HCT116 (cell line): ENCODE measurements at regions not wholly inside any gene's neighbourhood (a gene's known extent, or its start where the extent isn't known, plus 50 kb on each side); places are given as distances from the start of the nearest gene placed in this dataset.

ENCODE experiments used
- ATF3 ChIP-seq: IDR thresholded peaks from 2 replicates; pipeline ENCODE4 v1.6.1; 2012
- CEBPB ChIP-seq: IDR thresholded peaks from 2 replicates; pipeline ENCODE4 v1.6.1; 2012; ENCODE audit warnings: low read depth
- CTCF ChIP-seq, 3 experiments: fragments of 200-600 bp in 1 of 3; sonication (generic) in 1 of 3; IDR thresholded peaks in 2 of 3; conservative IDR thresholded peaks in 1 of 3; 2 replicates each; pipeline ENCODE4 v1.5.1; 2012 to 2017; ENCODE audit warnings: low read depth in 2 of 3, low read length in 2 of 3, antibody characterized with exemption in 1 of 3, borderline replicate concordance in 1 of 3, control low read depth in 1 of 3, mild to moderate bottlenecking in 1 of 3, mixed read lengths in 1 of 3, mixed run types in 1 of 3, moderate library complexity in 1 of 3; ENCODE audit not compliant: insufficient read depth in 1 of 3
- EZH2 ChIP-seq: fragments of 200-600 bp; sonication (generic); IDR thresholded peaks from 2 replicates; pipeline ENCODE4 v1.6.1; 2017; ENCODE audit warnings: antibody characterized with exemption, mixed run types
- REST ChIP-seq: IDR thresholded peaks from 2 replicates; pipeline ENCODE4 v1.6.1; 2012; ENCODE audit warnings: low read depth
- YY1 ChIP-seq: IDR thresholded peaks from 2 replicates; pipeline ENCODE4 v1.6.1; 2011; ENCODE audit warnings: low read length, low read depth, moderate library complexity, mild to moderate bottlenecking; ENCODE audit not compliant: insufficient replicate concordance; ENCODE audit errors: extremely low read depth
- ZFX ChIP-seq: fragments of 450-650 bp; IDR thresholded peaks from 2 replicates; pipeline ENCODE4 v1.6.1; 2017

- TF ChIP-seq EZH2 (no peak), CEBPB (no peak), ATF3 (no peak), CTCF (IDR thresholded peaks at IDR 0.05 in 2 of 3, conservative IDR thresholded peaks at IDR 0.05 in 1 of 3; ENCODE audit: borderline replicate concordance in 1 of 3, insufficient read depth in 1 of 3, low read depth in 2 of 3, low read length in 2 of 3) (no peak), ZFX (no peak), YY1 (no peak), REST (no peak)
Observed at GRCh38 chr13:109857325-109857724, 70.9 kb upstream of the IRS2 start.
